ENCODE measurements at regions not wholly inside any gene's neighbourhood (a gene's known extent, or its start where the extent isn't known, plus 50 kb on each side); places are given as distances from the start of the nearest gene placed in this dataset.

DNA sequence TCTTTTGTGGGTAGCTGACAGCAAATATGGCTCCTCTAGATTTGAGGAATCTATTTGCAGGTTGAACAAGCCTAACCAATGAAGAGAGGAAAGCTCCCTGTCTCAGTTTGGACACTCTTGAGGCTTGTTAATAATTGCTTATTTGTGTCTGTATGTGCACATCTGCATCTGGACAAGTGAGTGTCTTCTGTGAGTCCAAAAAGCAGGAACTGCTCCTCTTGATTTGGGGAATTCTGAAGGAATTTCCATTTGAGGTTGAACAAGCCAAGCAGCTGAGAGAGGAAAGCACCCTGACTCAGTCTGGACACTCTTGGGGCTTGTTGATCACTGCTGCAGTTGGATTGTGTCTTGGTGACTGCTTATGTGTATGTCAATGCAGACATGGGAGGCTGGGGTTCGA lies 211.6 kb downstream of the DTWD2 start:
- TF ChIP-seq, protein P1, sequence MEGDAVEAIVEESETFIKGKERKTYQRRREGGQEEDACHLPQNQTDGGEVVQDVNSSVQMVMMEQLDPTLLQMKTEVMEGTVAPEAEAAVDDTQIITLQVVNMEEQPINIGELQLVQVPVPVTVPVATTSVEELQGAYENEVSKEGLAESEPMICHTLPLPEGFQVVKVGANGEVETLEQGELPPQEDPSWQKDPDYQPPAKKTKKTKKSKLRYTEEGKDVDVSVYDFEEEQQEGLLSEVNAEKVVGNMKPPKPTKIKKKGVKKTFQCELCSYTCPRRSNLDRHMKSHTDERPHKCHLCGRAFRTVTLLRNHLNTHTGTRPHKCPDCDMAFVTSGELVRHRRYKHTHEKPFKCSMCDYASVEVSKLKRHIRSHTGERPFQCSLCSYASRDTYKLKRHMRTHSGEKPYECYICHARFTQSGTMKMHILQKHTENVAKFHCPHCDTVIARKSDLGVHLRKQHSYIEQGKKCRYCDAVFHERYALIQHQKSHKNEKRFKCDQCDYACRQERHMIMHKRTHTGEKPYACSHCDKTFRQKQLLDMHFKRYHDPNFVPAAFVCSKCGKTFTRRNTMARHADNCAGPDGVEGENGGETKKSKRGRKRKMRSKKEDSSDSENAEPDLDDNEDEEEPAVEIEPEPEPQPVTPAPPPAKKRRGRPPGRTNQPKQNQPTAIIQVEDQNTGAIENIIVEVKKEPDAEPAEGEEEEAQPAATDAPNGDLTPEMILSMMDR (IDR thresholded peaks at IDR 0.05; ENCODE audit: low read depth, low read length, poor library complexity, severe bottlenecking), result no peak
- TF ChIP-seq EZH2phosphoT487 (IDR thresholded peaks at IDR 0.05; ENCODE audit: borderline replicate concordance, low read length), result no peak
